Effector memory CD4-positive, alpha-beta T cell (primary cell): ENCODE measurements at regions not wholly inside any gene's neighbourhood (a gene's known extent, or its start where the extent isn't known, plus 50 kb on each side); places are given as distances from the start of the nearest gene placed in this dataset.

Experiments used
- DNase-seq, 3 donors: peaks; one replicate each; pipeline ENCODE4 v3.0.0-alpha.2; 2020
- H3K27ac ChIP-seq: 2 replicates; pipeline ENCODE4 v1.7.0; 2013; ENCODE audit warnings: mild to moderate bottlenecking, low read length, moderate library complexity; ENCODE audit not compliant: insufficient read depth, poor library complexity, severe bottlenecking
- H3K27me3 ChIP-seq: replicated peaks from 2 replicates; pipeline ENCODE4 v1.7.0; 2013; ENCODE audit warnings: mild to moderate bottlenecking, low read length; ENCODE audit not compliant: insufficient read depth, control insufficient read depth, poor library complexity, severe bottlenecking
- H3K36me3 ChIP-seq: 2 replicates; pipeline ENCODE4 v1.7.0; 2013; ENCODE audit warnings: mild to moderate bottlenecking, low read length, moderate library complexity; ENCODE audit not compliant: control insufficient read depth, insufficient read depth
- H3K4me1 ChIP-seq: 2 replicates; pipeline ENCODE4 v1.7.0; 2013; ENCODE audit warnings: low read length, mild to moderate bottlenecking; ENCODE audit not compliant: control insufficient read depth, insufficient read depth, poor library complexity, severe bottlenecking
- H3K4me3 ChIP-seq: 2 replicates; pipeline ENCODE4 v1.7.0; 2013; ENCODE audit warnings: low read length, low read depth, mild to moderate bottlenecking; ENCODE audit not compliant: insufficient read depth, poor library complexity, severe bottlenecking
- H3K9me3 ChIP-seq: 2 replicates; pipeline ENCODE4 v1.7.0; 2013; ENCODE audit warnings: mild to moderate bottlenecking, low read length, moderate library complexity; ENCODE audit not compliant: control insufficient read depth

DNA sequence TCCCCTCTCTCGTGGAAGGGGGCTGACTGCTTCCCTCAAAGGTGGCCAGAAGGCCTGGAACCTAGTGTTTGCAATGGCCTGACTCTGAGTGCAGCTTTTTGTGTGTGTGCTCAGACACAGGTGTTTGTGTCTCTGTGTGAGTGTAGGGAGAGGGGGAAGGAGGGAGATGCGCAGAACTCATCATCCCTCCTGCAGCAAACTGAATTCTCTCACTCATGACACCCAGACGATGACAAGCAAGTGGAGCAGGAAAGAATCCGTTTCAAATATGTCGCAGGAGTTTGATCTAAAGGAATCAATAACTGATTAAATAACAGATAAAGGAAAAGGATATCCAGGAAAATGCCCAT, 101.4 kb downstream of the TNFAIP3 start:
- peaks cover 6% of the 10 kb centered on the region for H3K4me1 ChIP-seq
- no peaks in the 10 kb centered on the region for H3K36me3 ChIP-seq
- no peak overlapping the region for H3K4me3 ChIP-seq
- no peaks in the 10 kb centered on the region for H3K9me3 ChIP-seq
- DNase-seq = no peak
- no peak overlapping the region for H3K27ac ChIP-seq
- H3K27me3 ChIP-seq = no peaks in the 10 kb centered on the region

- no peak overlapping the region for H3K27ac ChIP-seq
- H3K36me3 ChIP-seq = no peaks in the 10 kb centered on the region
- H3K4me3 ChIP-seq = no peak overlapping the region
- no peak for DNase-seq
- no peaks in the 10 kb centered on the region for H3K9me3 ChIP-seq
- H3K4me1 ChIP-seq = peaks cover 6% of the 10 kb centered on the region
- H3K27me3 ChIP-seq = no peaks in the 10 kb centered on the region
Observed at GRCh38 chr6:137968901-137969300, 101.8 kb downstream of the TNFAIP3 start.

DNA sequence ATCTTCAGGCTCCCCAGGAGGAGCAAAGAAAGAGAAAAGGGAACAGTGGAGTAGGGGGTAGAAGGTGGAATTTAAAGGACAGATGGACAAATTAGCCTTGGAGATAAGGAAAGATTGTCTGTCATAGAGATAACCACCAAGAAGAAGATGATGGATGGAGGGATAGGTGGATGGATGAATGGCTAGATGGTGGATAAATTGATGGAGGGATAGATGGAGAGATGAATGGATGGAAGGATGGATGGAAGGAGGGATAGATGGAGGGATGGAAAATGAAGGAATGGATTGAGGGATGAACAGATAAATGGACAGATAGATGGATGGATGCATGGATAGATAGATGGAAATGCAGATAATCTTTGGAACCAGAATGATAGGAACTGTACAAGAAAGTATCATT, 102.8 kb downstream of the TNFAIP3 start:
- Histone ChIP-seq H3K4me3 (no peak overlapping the region), H3K9me3 (no peaks in the 10 kb centered on the region), H3K27me3 (no peaks in the 10 kb centered on the region), H3K36me3 (no peaks in the 10 kb centered on the region), H3K27ac (no peak overlapping the region), H3K4me1 (peaks cover 11% of the 10 kb centered on the region)
- no peak for DNase-seq

DNA sequence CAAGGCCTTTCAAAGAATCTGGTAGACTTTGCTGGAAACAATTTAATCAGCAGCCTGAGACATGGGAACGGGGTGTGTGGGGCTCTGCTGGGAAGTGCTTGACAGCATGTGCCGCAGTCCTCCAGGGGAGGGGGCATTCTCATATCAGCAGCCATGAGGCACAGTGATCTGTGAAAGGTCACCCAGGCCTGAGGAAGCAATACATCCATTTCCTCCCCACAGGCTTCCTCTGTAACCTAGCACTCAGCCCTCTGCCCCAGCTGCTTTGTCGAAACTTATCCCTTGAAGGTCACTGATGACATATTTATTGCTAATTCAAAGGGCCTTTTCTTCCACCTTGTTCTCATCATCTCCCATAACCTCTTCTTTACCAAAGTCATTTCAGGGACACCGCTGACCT, 103.3 kb downstream of the TNFAIP3 start:
- H3K27ac ChIP-seq = no peak overlapping the region

DNA sequence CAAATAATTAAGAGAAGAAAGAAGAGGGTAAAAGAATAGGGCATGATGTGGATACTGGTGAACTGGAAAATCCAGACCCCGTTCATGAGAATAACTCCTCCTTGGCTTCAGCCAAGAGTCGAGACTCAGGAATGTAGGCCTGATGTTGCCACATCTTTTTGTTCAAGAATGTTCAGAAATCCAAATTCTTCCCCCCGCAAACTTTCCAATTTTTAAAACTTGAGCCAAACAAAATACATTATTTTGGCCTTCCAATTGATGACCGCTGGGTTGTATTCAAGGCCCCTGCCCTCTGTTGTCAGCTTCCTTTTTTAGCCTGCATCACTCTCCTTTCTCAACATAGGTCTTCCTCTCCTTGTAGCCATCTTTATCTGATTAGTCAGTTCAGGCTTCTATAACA, 106.1 kb downstream of the TNFAIP3 start:
- no peak for DNase-seq
- no peaks in the 10 kb centered on the region for H3K36me3 ChIP-seq
- H3K27me3 ChIP-seq = no peaks in the 10 kb centered on the region
- no peak overlapping the region for H3K27ac ChIP-seq
- peaks cover 29% of the 10 kb centered on the region for H3K4me1 ChIP-seq
- H3K4me3 ChIP-seq = no peak overlapping the region
- H3K9me3 ChIP-seq = no peaks in the 10 kb centered on the region

More for the DNA sequence above, 103.3 kb downstream of the TNFAIP3 start:
- H3K4me1 ChIP-seq = peaks cover 16% of the 10 kb centered on the region
- no peak overlapping the region for H3K4me3 ChIP-seq
- H3K36me3 ChIP-seq = no peaks in the 10 kb centered on the region
- H3K27me3 ChIP-seq = no peaks in the 10 kb centered on the region
- H3K9me3 ChIP-seq = no peaks in the 10 kb centered on the region
- DNase-seq = no peak

- Histone ChIP-seq H3K27ac (peak overlapping the region; percentile 53), H3K4me3 (no peak overlapping the region), H3K36me3 (no peaks in the 10 kb centered on the region), H3K9me3 (no peaks in the 10 kb centered on the region), H3K27me3 (no peaks in the 10 kb centered on the region), H3K4me1 (peaks cover 23% of the 10 kb centered on the region)
- peak; percentile 6 to 15 (median 11) for DNase-seq
Observed at GRCh38 chr6:137975188-137975940, 108.3 kb downstream of the TNFAIP3 start.

DNA sequence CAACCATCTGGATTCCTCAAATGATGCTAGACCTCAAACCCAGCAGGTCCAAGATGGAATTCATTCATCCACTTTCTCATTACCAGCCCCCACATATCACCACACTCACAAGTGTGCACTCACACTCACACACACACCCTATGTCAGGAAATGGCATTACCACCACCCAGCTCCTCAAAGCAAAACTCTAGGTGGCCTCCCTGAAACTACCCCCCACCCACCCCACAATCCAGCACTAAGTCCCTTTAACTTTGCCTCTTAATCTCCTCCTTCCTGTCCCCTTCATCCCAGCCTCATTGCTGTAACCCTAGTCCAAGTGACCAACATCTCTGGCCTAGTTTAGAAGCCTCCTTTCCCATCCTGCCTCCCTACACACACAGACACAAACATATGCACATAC, 109.4 kb downstream of the TNFAIP3 start:
- H3K36me3 ChIP-seq = no peaks in the 10 kb centered on the region
- no peaks in the 10 kb centered on the region for H3K27me3 ChIP-seq
- H3K4me3 ChIP-seq = no peak overlapping the region
- H3K4me1 ChIP-seq = peaks cover 23% of the 10 kb centered on the region
- DNase-seq = no peak
- peak overlapping the region; percentile 53 for H3K27ac ChIP-seq
- H3K9me3 ChIP-seq = no peaks in the 10 kb centered on the region

DNA sequence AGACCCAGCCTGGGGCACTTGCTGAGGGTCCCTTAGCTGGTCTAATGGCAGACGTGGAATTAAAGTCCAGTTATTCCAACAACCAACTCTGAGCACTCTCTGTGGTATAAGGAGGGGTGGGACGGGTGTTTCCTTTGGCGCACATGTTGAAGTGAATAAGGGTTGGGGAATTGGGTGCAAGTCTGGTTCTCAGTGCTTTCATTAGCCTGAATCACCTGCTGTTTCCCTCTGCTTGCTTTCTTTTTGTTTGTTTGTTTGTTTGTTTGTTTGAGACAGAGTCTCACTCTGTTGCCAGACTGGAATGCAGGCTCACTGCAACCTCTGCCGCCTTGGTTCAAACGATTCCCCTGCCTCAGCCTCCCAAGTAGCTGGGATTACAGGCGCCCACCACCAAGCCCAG, 110.1 kb downstream of the TNFAIP3 start:
- H3K4me3 ChIP-seq = no peak overlapping the region
- no peak for DNase-seq
- no peaks in the 10 kb centered on the region for H3K9me3 ChIP-seq
- H3K4me1 ChIP-seq = peaks cover 23% of the 10 kb centered on the region
- no peaks in the 10 kb centered on the region for H3K36me3 ChIP-seq
- H3K27ac ChIP-seq = no peak overlapping the region
- H3K27me3 ChIP-seq = no peaks in the 10 kb centered on the region

DNA sequence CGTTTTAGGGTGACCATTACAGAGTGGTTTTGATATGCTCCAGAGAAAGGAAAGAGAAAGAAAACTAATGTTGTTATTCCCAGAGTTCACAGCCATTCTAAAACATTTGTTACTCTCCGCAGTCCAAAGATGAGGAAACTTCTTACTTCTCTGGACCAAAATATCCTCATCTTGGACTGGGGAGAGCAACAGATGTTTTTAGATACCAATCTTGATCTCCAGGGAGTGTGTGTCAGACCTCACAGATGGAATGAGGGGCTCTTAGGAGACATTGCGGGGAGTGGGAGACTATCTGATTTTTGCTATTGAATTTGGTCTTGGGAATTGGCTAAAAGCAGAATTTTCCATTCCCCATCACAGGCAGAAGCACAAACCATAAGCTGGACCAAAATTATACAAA, 110.8 kb downstream of the TNFAIP3 start:
- H3K36me3 ChIP-seq = no peaks in the 10 kb centered on the region
- H3K27me3 ChIP-seq = no peaks in the 10 kb centered on the region
- no peak overlapping the region for H3K27ac ChIP-seq
- peaks cover 23% of the 10 kb centered on the region for H3K4me1 ChIP-seq
- no peak for DNase-seq
- H3K4me3 ChIP-seq = no peak overlapping the region
- no peaks in the 10 kb centered on the region for H3K9me3 ChIP-seq

GRCh38 chr6:137978252-137978896, 111.3 kb downstream of the TNFAIP3 start:
- Histone ChIP-seq H3K4me3 (no peak overlapping the region), H3K4me1 (peaks cover 23% of the 10 kb centered on the region), H3K27ac (no peak overlapping the region), H3K9me3 (no peaks in the 10 kb centered on the region), H3K27me3 (no peaks in the 10 kb centered on the region), H3K36me3 (no peaks in the 10 kb centered on the region)
- no peak for DNase-seq
